ENCODE measurements at regions not wholly inside any gene's neighbourhood (a gene's known extent, or its start where the extent isn't known, plus 50 kb on each side); places are given as distances from the start of the nearest gene placed in this dataset.

GRCh38 chr4:124768596-124769365, 56.2 kb upstream of the ANKRD50 start:
- ATAC-seq, result no peak

GRCh38 chr4:124762956-124763355, 50.4 kb upstream of the ANKRD50 start:
- TF ChIP-seq ESRRG (CRISPR knock-in tag; IDR thresholded peaks at IDR 0.05) (no peak), TCF4 (CRISPR knock-in tag; IDR thresholded peaks at IDR 0.05; ENCODE audit: borderline replicate concordance) (no peak), OSR1 (CRISPR knock-in tag; IDR thresholded peaks at IDR 0.05) (no peak), ZFP30 (CRISPR knock-in tag; IDR thresholded peaks at IDR 0.05) (no peak), ZNF565 (CRISPR knock-in tag; conservative IDR thresholded peaks at IDR 0.05; ENCODE audit: low read depth) (no peak), CSRNP3 (CRISPR knock-in tag; IDR thresholded peaks at IDR 0.05) (no peak), ZC3H10 (CRISPR knock-in tag; IDR thresholded peaks at IDR 0.05) (no peak), PPARA (CRISPR knock-in tag; IDR thresholded peaks at IDR 0.05; ENCODE audit: borderline replicate concordance) (no peak), GLIS3 (CRISPR knock-in tag; IDR thresholded peaks at IDR 0.05) (no peak), RARB (CRISPR knock-in tag; IDR thresholded peaks at IDR 0.05) (no peak), ZFP3 (CRISPR knock-in tag; IDR thresholded peaks at IDR 0.05) (no peak), SNAI2 (CRISPR knock-in tag; IDR thresholded peaks at IDR 0.05) (no peak), ISL1 (CRISPR knock-in tag; IDR thresholded peaks at IDR 0.05) (no peak), BACH2 (CRISPR knock-in tag; IDR thresholded peaks at IDR 0.05; ENCODE audit: borderline replicate concordance) (no peak), CSDC2 (CRISPR knock-in tag; IDR thresholded peaks at IDR 0.05) (no peak), ZNF70 (CRISPR knock-in tag; IDR thresholded peaks at IDR 0.05) (no peak), ARNTL (CRISPR knock-in tag; IDR thresholded peaks at IDR 0.05; ENCODE audit: borderline replicate concordance, low read depth) (no peak)
- TF ChIP-seq, protein P1, sequence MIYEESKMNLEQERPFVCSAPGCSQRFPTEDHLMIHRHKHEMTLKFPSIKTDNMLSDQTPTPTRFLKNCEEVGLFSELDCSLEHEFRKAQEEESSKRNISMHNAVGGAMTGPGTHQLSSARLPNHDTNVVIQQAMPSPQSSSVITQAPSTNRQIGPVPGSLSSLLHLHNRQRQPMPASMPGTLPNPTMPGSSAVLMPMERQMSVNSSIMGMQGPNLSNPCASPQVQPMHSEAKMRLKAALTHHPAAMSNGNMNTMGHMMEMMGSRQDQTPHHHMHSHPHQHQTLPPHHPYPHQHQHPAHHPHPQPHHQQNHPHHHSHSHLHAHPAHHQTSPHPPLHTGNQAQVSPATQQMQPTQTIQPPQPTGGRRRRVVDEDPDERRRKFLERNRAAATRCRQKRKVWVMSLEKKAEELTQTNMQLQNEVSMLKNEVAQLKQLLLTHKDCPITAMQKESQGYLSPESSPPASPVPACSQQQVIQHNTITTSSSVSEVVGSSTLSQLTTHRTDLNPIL (CRISPR knock-in tag; IDR thresholded peaks at IDR 0.05; ENCODE audit: low read depth), result no peak
- TF ChIP-seq, protein P2, sequence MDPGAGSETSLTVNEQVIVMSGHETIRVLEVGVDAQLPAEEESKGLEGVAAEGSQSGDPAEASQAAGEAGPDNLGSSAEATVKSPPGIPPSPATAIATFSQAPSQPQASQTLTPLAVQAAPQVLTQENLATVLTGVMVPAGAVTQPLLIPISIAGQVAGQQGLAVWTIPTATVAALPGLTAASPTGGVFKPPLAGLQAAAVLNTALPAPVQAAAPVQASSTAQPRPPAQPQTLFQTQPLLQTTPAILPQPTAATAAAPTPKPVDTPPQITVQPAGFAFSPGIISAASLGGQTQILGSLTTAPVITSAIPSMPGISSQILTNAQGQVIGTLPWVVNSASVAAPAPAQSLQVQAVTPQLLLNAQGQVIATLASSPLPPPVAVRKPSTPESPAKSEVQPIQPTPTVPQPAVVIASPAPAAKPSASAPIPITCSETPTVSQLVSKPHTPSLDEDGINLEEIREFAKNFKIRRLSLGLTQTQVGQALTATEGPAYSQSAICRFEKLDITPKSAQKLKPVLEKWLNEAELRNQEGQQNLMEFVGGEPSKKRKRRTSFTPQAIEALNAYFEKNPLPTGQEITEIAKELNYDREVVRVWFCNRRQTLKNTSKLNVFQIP (CRISPR knock-in tag; IDR thresholded peaks at IDR 0.05; ENCODE audit: borderline replicate concordance, low read depth), result no peak
- TF ChIP-seq, protein P3, sequence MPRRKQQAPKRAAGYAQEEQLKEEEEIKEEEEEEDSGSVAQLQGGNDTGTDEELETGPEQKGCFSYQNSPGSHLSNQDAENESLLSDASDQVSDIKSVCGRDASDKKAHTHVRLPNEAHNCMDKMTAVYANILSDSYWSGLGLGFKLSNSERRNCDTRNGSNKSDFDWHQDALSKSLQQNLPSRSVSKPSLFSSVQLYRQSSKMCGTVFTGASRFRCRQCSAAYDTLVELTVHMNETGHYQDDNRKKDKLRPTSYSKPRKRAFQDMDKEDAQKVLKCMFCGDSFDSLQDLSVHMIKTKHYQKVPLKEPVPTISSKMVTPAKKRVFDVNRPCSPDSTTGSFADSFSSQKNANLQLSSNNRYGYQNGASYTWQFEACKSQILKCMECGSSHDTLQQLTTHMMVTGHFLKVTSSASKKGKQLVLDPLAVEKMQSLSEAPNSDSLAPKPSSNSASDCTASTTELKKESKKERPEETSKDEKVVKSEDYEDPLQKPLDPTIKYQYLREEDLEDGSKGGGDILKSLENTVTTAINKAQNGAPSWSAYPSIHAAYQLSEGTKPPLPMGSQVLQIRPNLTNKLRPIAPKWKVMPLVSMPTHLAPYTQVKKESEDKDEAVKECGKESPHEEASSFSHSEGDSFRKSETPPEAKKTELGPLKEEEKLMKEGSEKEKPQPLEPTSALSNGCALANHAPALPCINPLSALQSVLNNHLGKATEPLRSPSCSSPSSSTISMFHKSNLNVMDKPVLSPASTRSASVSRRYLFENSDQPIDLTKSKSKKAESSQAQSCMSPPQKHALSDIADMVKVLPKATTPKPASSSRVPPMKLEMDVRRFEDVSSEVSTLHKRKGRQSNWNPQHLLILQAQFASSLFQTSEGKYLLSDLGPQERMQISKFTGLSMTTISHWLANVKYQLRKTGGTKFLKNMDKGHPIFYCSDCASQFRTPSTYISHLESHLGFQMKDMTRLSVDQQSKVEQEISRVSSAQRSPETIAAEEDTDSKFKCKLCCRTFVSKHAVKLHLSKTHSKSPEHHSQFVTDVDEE (CRISPR knock-in tag; IDR thresholded peaks at IDR 0.05), result no peak
- no peak for ATAC-seq

More at GRCh38 chr4:124768596-124769365, 56.2 kb upstream of the ANKRD50 start:
- TF ChIP-seq ZNF565 (CRISPR knock-in tag; conservative IDR thresholded peaks at IDR 0.05; ENCODE audit: low read depth), result no peak
- no peak for TF ChIP-seq GLIS3 (CRISPR knock-in tag; IDR thresholded peaks at IDR 0.05)
- no peak for TF ChIP-seq PPARA (CRISPR knock-in tag; IDR thresholded peaks at IDR 0.05; ENCODE audit: borderline replicate concordance)
- TF ChIP-seq ESRRG (CRISPR knock-in tag; IDR thresholded peaks at IDR 0.05), result no peak
- TF ChIP-seq ZFP3 (CRISPR knock-in tag; IDR thresholded peaks at IDR 0.05), result no peak
- TF ChIP-seq PATZ1 (CRISPR knock-in tag; IDR thresholded peaks at IDR 0.05; ENCODE audit: borderline replicate concordance), result no peak
- TF ChIP-seq TCF4 (CRISPR knock-in tag; IDR thresholded peaks at IDR 0.05; ENCODE audit: borderline replicate concordance), result no peak
